ENCODE measurements at regions not wholly inside any gene's neighbourhood (a gene's known extent, or its start where the extent isn't known, plus 50 kb on each side); places are given as distances from the start of the nearest gene placed in this dataset. TPM values are rescaled to one million over a fixed set of nuclear protein-coding genes. Genes with fewer than 3 reads are reported as not detected.

DNA sequence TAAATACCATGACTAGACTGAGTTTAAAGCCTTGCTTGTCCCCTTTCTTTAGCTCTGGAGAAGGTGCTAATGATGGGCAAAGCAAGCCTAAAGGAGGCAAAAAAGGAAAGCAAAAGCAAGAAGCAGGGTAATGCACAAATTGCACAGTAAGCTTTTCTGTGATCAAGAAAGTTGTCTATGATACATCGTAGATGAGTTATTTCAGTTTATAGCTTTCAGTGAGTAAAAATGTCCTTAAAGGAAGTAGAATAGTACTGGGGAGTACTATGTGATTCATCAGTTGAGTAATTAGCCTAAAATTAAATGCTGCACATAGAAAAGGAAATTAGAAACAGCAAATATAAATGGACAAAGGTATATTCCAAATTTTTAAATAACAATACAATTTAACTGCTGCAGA, 50.2 kb upstream of the PDE5A start:
- H3K4me2 ChIP-seq (ENCODE audit: insufficient read depth, low read length), result no peak overlapping the region
- H4K20me1 ChIP-seq (replicated peaks; ENCODE audit: control insufficient read depth, insufficient read depth, low read length), result no peaks in the 10 kb centered on the region
- 0% methylated on average over 1 of the region's 1 CpG for whole genome bisulfite sequencing (ENCODE audit: insufficient coverage, low coverage, missing lambda C conversion rate)
- no peak overlapping the region for H3K27ac ChIP-seq (ENCODE audit: extremely low read depth, low read depth, low read length)
- no peaks in the 10 kb centered on the region for H3K27me3 ChIP-seq (ENCODE audit: control insufficient read depth in 2 of 2, insufficient read depth in 2 of 2, low read length in 2 of 2)
- no peaks in the 10 kb centered on the region for H3K9me1 ChIP-seq (ENCODE audit: control insufficient read depth, insufficient read depth, low read length)
- ATAC-seq (no peak), DNase-seq (ENCODE audit: extremely low read depth in 1 of 4, low spot score in 3 of 4) (no peak), FAIRE-seq (no peak)
- no peaks in the 10 kb centered on the region for H3K79me2 ChIP-seq (ENCODE audit: control insufficient read depth, insufficient read depth, low read length)
- TF ChIP-seq PCBP2 (IDR thresholded peaks at IDR 0.05; ENCODE audit: low read depth, low read length, poor library complexity, severe bottlenecking) (no peak), ADNP (tag; IDR thresholded peaks at IDR 0.05) (no peak), ZNF232 (CRISPR knock-in tag; IDR thresholded peaks at IDR 0.05) (no peak), MAFG (tag; conservative IDR thresholded peaks at IDR 0.05) (0 out of 2 replicates have a peak, but pooled peaks have one; percentile 20), ZNF316 (IDR thresholded peaks at IDR 0.05) (peak; percentile 14; the same call in 1 of the 2 replicates), CUX1 (CRISPR knock-in tag; IDR thresholded peaks at IDR 0.05) (no peak), CBX8 (IDR thresholded peaks at IDR 0.05; ENCODE audit: borderline replicate concordance, extremely low read depth, low read depth, low read length, poor library complexity, severe bottlenecking) (no peak)
- POLR2A ChIA-PET, result interaction anchor here (0.7 kb wide), 1 partner anchor 50 kb away, joined by 3 read pairs; the partner anchor contains the start of gene PDE5A
- no peaks in the 10 kb centered on the region for H3K4me1 ChIP-seq (replicated peaks in 1 of 2; ENCODE audit: control insufficient read depth in 2 of 2, insufficient read depth in 2 of 2, low read length in 2 of 2)
- no peaks in the 10 kb centered on the region for H3K9me3 ChIP-seq (replicated peaks; ENCODE audit: control insufficient read depth, insufficient read depth, low read depth, low read length)
- no peak overlapping the region for H2AFZ ChIP-seq (ENCODE audit: low read depth, low read length)
- no peak overlapping the region for H3K4me3 ChIP-seq
- in situ Hi-C loops (cut with MboI) (no loop called here), intact Hi-C loops (cut with micrococcal nuclease) (no loop called here)
- H3K9ac ChIP-seq (ENCODE audit: insufficient read depth in 1 of 2, low read depth in 2 of 2, low read length in 2 of 2), result no peak overlapping the region
- no peaks in the 10 kb centered on the region for H3K36me3 ChIP-seq (ENCODE audit: control insufficient read depth, insufficient read depth, low read length)
- CTCF ChIA-PET (ENCODE audit: low intra/inter-chr PET ratio), result no interaction called here
- BruUV-seq (replicated peaks), result no TSS peak

Small RNA genes in the stretch of these regions (small RNA-seq; reads per million reads assigned to genes)
- not detected for gene RF00019

Data from K562 (cell line).